ENCODE measurements at regions not wholly inside any gene's neighbourhood (a gene's known extent, or its start where the extent isn't known, plus 50 kb on each side); places are given as distances from the start of the nearest gene placed in this dataset.
A peak's percentile ranks its signal among the peaks of the same experiment; 100 is the strongest.

GRCh38 chr5:175353926-175354325 lies 90.1 kb downstream of the DRD1 start:
- no peak overlapping the region for H3K4me3 ChIP-seq (ENCODE audit: low read depth, low read length)
- no peak for TF ChIP-seq CTCF (IDR thresholded peaks at IDR 0.05; ENCODE audit: low read depth, low read length, missing control alignments)
- DNase-seq (ENCODE audit: low read depth), result no peak
- in situ Hi-C loops (cut with HindIII; ENCODE audit: low sequenced_read_pairs), result no loop called here

GRCh38 chr5:175351897-175352590 lies 91.9 kb downstream of the DRD1 start:
- H3K4me3 ChIP-seq (ENCODE audit: low read depth, low read length), result no peak overlapping the region
- no peak for TF ChIP-seq CTCF (IDR thresholded peaks at IDR 0.05; ENCODE audit: low read depth, low read length, missing control alignments)
- in situ Hi-C loops (cut with HindIII; ENCODE audit: low sequenced_read_pairs), result no loop called here
- no peak for DNase-seq (ENCODE audit: low read depth)

GRCh38 chr5:175351126-175351525 lies 92.9 kb downstream of the DRD1 start:
- in situ Hi-C loops (cut with HindIII; ENCODE audit: low sequenced_read_pairs), result no loop called here
- DNase-seq (ENCODE audit: low read depth), result no peak
- TF ChIP-seq CTCF (IDR thresholded peaks at IDR 0.05; ENCODE audit: low read depth, low read length, missing control alignments), result no peak
- H3K4me3 ChIP-seq (ENCODE audit: low read depth, low read length), result no peak overlapping the region

GRCh38 chr5:175347931-175348330 lies 96.1 kb downstream of the DRD1 start:
- no peak for DNase-seq (ENCODE audit: low read depth)
- no peak overlapping the region for H3K4me3 ChIP-seq (ENCODE audit: low read depth, low read length)
- no peak for TF ChIP-seq CTCF (IDR thresholded peaks at IDR 0.05; ENCODE audit: low read depth, low read length, missing control alignments)
- in situ Hi-C loops (cut with HindIII; ENCODE audit: low sequenced_read_pairs), result no loop called here

GRCh38 chr5:175347027-175347426 lies 97.0 kb downstream of the DRD1 start:
- H3K4me3 ChIP-seq (ENCODE audit: low read depth, low read length), result no peak overlapping the region
- DNase-seq (ENCODE audit: low read depth), result peak; percentile 87
- TF ChIP-seq CTCF (IDR thresholded peaks at IDR 0.05; ENCODE audit: low read depth, low read length, missing control alignments), result no peak
- in situ Hi-C loops (cut with HindIII; ENCODE audit: low sequenced_read_pairs), result no loop called here

GRCh38 chr5:175344331-175345195 lies 99.4 kb downstream of the DRD1 start:
- no peak overlapping the region for H3K4me3 ChIP-seq (ENCODE audit: low read depth, low read length)
- DNase-seq (ENCODE audit: low read depth), result peak; percentile 23
- in situ Hi-C loops (cut with HindIII; ENCODE audit: low sequenced_read_pairs), result no loop called here
- no peak for TF ChIP-seq CTCF (IDR thresholded peaks at IDR 0.05; ENCODE audit: low read depth, low read length, missing control alignments)
